SK-N-SH (cell line): ENCODE measurements at regions not wholly inside any gene's neighbourhood (a gene's known extent, or its start where the extent isn't known, plus 50 kb on each side); places are given as distances from the start of the nearest gene placed in this dataset.

Source experiments
- CTCF ChIA-PET: fragments of 300-600, 350-600 bp; formaldehyde crosslinking; extraction: SDS; loops from one replicate; lab custom pipeline; 2021; lab: Yijun Ruan, JAX
- POLR2A ChIA-PET: fragments of 350-600 bp; sonication (Branson Sonifier 250); formaldehyde crosslinking; extraction: SDS; loops from one replicate; lab custom pipeline; 2020; ENCODE audit warnings: antibody characterized with exemption, inconsistent platforms; lab: Yijun Ruan, JAX
- DNase-seq: peaks from one replicate; pipeline ENCODE4 v3.0.0; 2012
- H2AFZ ChIP-seq: fragments of 200-600 bp; sonication (generic); 2 replicates; pipeline ENCODE4 v1.8.1; 2016; ENCODE audit warnings: antibody characterized with exemption, mild to moderate bottlenecking, low read depth
- H3F3A ChIP-seq: fragments of 200-600 bp; sonication (generic); replicated peaks from 2 replicates; pipeline ENCODE3; 2016; ENCODE audit warnings: antibody characterized with exemption, mild to moderate bottlenecking; ENCODE audit not compliant: insufficient read depth
- H3K27ac ChIP-seq, 2 experiments: fragments of 200-500 bp in 1 of 2; fragments of 200-600 bp in 1 of 2; sonication (Bioruptor generic) in 1 of 2; sonication (generic), shearing (Covaris generic) in 1 of 2; 2 replicates each; pipeline versions ENCODE4 v1.5.1 to v1.6.1; 2014 to 2016; ENCODE audit warnings: low read depth in 2 of 2, inconsistent platforms in 1 of 2, low read length in 1 of 2, mild to moderate bottlenecking in 1 of 2, mixed read lengths in 1 of 2
- H3K27me3 ChIP-seq: fragments of 200-600 bp; sonication (generic), shearing (Covaris generic); 2 replicates; pipeline ENCODE4 v1.6.1; 2016; ENCODE audit warnings: mixed run types; ENCODE audit not compliant: insufficient read depth
- H3K36me3 ChIP-seq, 2 experiments: fragments of 200-500 bp in 1 of 2; fragments of 200-600 bp in 1 of 2; sonication (Bioruptor generic) in 1 of 2; sonication (generic) in 1 of 2; replicated peaks in 1 of 2; 2 replicates each; pipeline versions ENCODE3 to v1.5.1; 2014 to 2016; ENCODE audit warnings: low read length in 1 of 2, mild to moderate bottlenecking in 1 of 2; ENCODE audit not compliant: insufficient read depth in 2 of 2, control insufficient read depth in 1 of 2
- H3K4me1 ChIP-seq, 2 experiments: fragments of 200-500 bp in 1 of 2; fragments of 200-600 bp in 1 of 2; sonication (Bioruptor generic) in 1 of 2; sonication (generic), shearing (Covaris generic) in 1 of 2; 2 replicates each; pipeline versions ENCODE4 v1.5.1 to v1.6.1; 2014 to 2016; ENCODE audit warnings: low read depth in 1 of 2, low read length in 1 of 2, mixed run types in 1 of 2; ENCODE audit not compliant: insufficient read depth in 2 of 2, control insufficient read depth in 1 of 2
- H3K4me2 ChIP-seq: fragments of 200-600 bp; sonication (generic), shearing (Covaris generic); 2 replicates; pipeline ENCODE4 v1.6.1; 2017; ENCODE audit warnings: mixed run types
- H3K4me3 ChIP-seq, 2 experiments: fragments of 200-500 bp in 1 of 2; fragments of 200-600 bp in 1 of 2; sonication (Bioruptor generic) in 1 of 2; sonication (generic), shearing (Covaris generic) in 1 of 2; 2 replicates each; pipeline versions ENCODE4 v1.5.1 to v1.8.1; 2014 to 2016; ENCODE audit warnings: low read depth in 2 of 2, inconsistent platforms in 1 of 2, low read length in 1 of 2, mild to moderate bottlenecking in 1 of 2, mixed read lengths in 1 of 2, moderate library complexity in 1 of 2
- H3K79me2 ChIP-seq: fragments of 200-600 bp; sonication (generic); 2 replicates; pipeline ENCODE4 v1.8.1; 2017; ENCODE audit warnings: mild to moderate bottlenecking; ENCODE audit not compliant: insufficient read depth
- H3K9ac ChIP-seq: fragments of 200-600 bp; sonication (generic); 2 replicates; pipeline ENCODE4 v1.6.1; 2017; ENCODE audit warnings: mixed run types
- H3K9me2 ChIP-seq: fragments of 200-600 bp; sonication (generic); 2 replicates; pipeline ENCODE4 v1.6.1; 2017; ENCODE audit warnings: mixed run types
- H3K9me3 ChIP-seq: fragments of 200-600 bp; sonication (generic); 2 replicates; pipeline ENCODE4 v1.6.1; 2017; ENCODE audit warnings: mixed run types, mild to moderate bottlenecking, moderate library complexity
- H4K20me1 ChIP-seq: fragments of 200-600 bp; sonication (generic); 2 replicates; pipeline ENCODE4 v1.6.1; 2017; ENCODE audit warnings: mild to moderate bottlenecking, mixed run types; ENCODE audit not compliant: insufficient read depth
- CHD2 ChIP-seq: fragments of 150-350 bp; IDR thresholded peaks from 2 replicates; pipeline ENCODE4 v1.6.1; 2018; ENCODE audit warnings: low read length; ENCODE audit not compliant: partially characterized antibody
- ELF1 ChIP-seq: IDR thresholded peaks from 2 replicates; pipeline ENCODE4 v1.4.0; 2012
- EZH2phosphoT487 ChIP-seq: fragments of 200-600 bp; sonication (generic); IDR thresholded peaks from 2 replicates; pipeline ENCODE4 v1.6.1; 2017; ENCODE audit warnings: low read depth, mixed run types, mild to moderate bottlenecking, antibody characterized with exemption, moderate library complexity, borderline replicate concordance
- FOSL2 ChIP-seq: IDR thresholded peaks from 2 replicates; pipeline ENCODE4 v1.4.0; 2012; ENCODE audit warnings: low read depth, mild to moderate bottlenecking, moderate library complexity, borderline replicate concordance
- FOXJ3 ChIP-seq: sonication (generic); formaldehyde crosslinking; IDR thresholded peaks from 2 replicates; pipeline ENCODE4 v1.5.1; 2020; ENCODE audit warnings: mild to moderate bottlenecking, missing genetic modification reagents
- FOXM1 ChIP-seq: IDR thresholded peaks from 2 replicates; pipeline ENCODE4 v1.4.0; 2012; ENCODE audit warnings: low read depth, mild to moderate bottlenecking
- IRF3 ChIP-seq: fragments of 150-350 bp; IDR thresholded peaks from 2 replicates; pipeline ENCODE4 v1.6.1; 2016; ENCODE audit warnings: mild to moderate bottlenecking, low read depth, low read length
- MEF2A ChIP-seq: IDR thresholded peaks from 2 replicates; pipeline ENCODE4 v1.4.0; 2012; ENCODE audit warnings: low read depth, borderline replicate concordance
- NFIC ChIP-seq: IDR thresholded peaks from 2 replicates; pipeline ENCODE4 v1.4.0; 2012; ENCODE audit warnings: borderline replicate concordance
- NRF1 ChIP-seq: IDR thresholded peaks from 2 replicates; pipeline ENCODE4 v1.6.1; 2012; ENCODE audit warnings: low read depth, mild to moderate bottlenecking, low read length
- REST ChIP-seq: IDR thresholded peaks from 2 replicates; pipeline ENCODE4 v1.6.1; 2012; ENCODE audit warnings: mild to moderate bottlenecking, low read depth, low read length, moderate library complexity
- RFX5 ChIP-seq: IDR thresholded peaks from 2 replicates; pipeline ENCODE4 v1.6.1; 2012; ENCODE audit warnings: mild to moderate bottlenecking, improper control_type of control experiment, low read length
- RXRA ChIP-seq: IDR thresholded peaks from 2 replicates; pipeline ENCODE4 v1.4.0; 2012; ENCODE audit warnings: low read depth, mild to moderate bottlenecking, borderline replicate concordance
- TAF1 ChIP-seq: IDR thresholded peaks from 2 replicates; pipeline ENCODE4 v1.6.1; 2012; ENCODE audit warnings: low read depth, mild to moderate bottlenecking, low read length, moderate library complexity, borderline replicate concordance
- TEAD4 ChIP-seq: IDR thresholded peaks from 2 replicates; pipeline ENCODE4 v1.4.0; 2012; ENCODE audit warnings: mild to moderate bottlenecking, borderline replicate concordance; ENCODE audit not compliant: insufficient read depth
- USF1 ChIP-seq: IDR thresholded peaks from 2 replicates; pipeline ENCODE4 v1.4.0; 2012; ENCODE audit warnings: low read depth, borderline replicate concordance
- USF2 ChIP-seq: fragments of 150-350 bp; IDR thresholded peaks from 2 replicates; pipeline ENCODE4 v1.6.1; 2017; ENCODE audit warnings: antibody characterized with exemption, low read length, low read depth, borderline replicate concordance
- YY1 ChIP-seq: IDR thresholded peaks from 2 replicates; pipeline ENCODE4 v1.4.0; 2012; ENCODE audit warnings: low read depth, mild to moderate bottlenecking
- WGBS: methylation state at CpG from one replicate; pipeline ENCODE4 v1.1.6; 2017; ENCODE audit warnings: low lambda C conversion rate; 5-methylcytosine and 5-hydroxymethylcytosine counted together

GRCh38 chr3:86661817-86662216, 329.1 kb downstream of the VGLL3 start:
- CTCF ChIA-PET = no interaction called here

GRCh38 chr3:86658876-86659275, 332.1 kb downstream of the VGLL3 start:
- H3F3A ChIP-seq = no peaks in the 10 kb centered on the region
- no peaks in the 10 kb centered on the region for H3K27me3 ChIP-seq
- WGBS = 4% methylated on average over 1 of the region's 1 CpG
- no peaks in the 10 kb centered on the region for H3K36me3 ChIP-seq
- H3K27ac ChIP-seq = no peak overlapping the region
- H3K4me2 ChIP-seq = no peak overlapping the region
- no peak for DNase-seq
- no peaks in the 10 kb centered on the region for H3K9me2 ChIP-seq
- POLR2A ChIA-PET = no interaction called here
- H3K9me3 ChIP-seq = no peaks in the 10 kb centered on the region
- H3K9ac ChIP-seq = no peak overlapping the region
- H3K4me1 ChIP-seq = no peaks in the 10 kb centered on the region
- CTCF ChIA-PET = no interaction called here
- H4K20me1 ChIP-seq = no peaks in the 10 kb centered on the region
- no peak overlapping the region for H2AFZ ChIP-seq
- H3K79me2 ChIP-seq = no peaks in the 10 kb centered on the region
- H3K4me3 ChIP-seq = no peak overlapping the region
- TF ChIP-seq NRF1 = no peak
- no peak for TF ChIP-seq YY1
- no peak for TF ChIP-seq TAF1
- TF ChIP-seq FOSL2 = no peak
- TF ChIP-seq MEF2A = no peak
- no peak for TF ChIP-seq RXRA
- TF ChIP-seq RFX5 = no peak
- TF ChIP-seq NFIC = no peak
- TF ChIP-seq IRF3 = no peak
- no peak for TF ChIP-seq REST
- TF ChIP-seq CHD2 = no peak
- no peak for TF ChIP-seq USF2
- no peak for TF ChIP-seq FOXM1
- no peak for TF ChIP-seq FOXJ3 (CRISPR knock-in tag)
- no peak for TF ChIP-seq EZH2phosphoT487
- no peak for TF ChIP-seq USF1
- TF ChIP-seq TEAD4 = no peak
- no peak for TF ChIP-seq ELF1

More at GRCh38 chr3:86661817-86662216, 329.1 kb downstream of the VGLL3 start:
- H3K79me2 ChIP-seq = no peaks in the 10 kb centered on the region
- H2AFZ ChIP-seq = no peak overlapping the region
- TF ChIP-seq MEF2A = no peak
- no peak for TF ChIP-seq FOSL2
- TF ChIP-seq USF2 = no peak
- TF ChIP-seq RFX5 = no peak
- TF ChIP-seq FOXJ3 (CRISPR knock-in tag) = no peak
- TF ChIP-seq NFIC = no peak
- no peaks in the 10 kb centered on the region for H3K27me3 ChIP-seq
- H3K4me2 ChIP-seq = no peak overlapping the region
- no peaks in the 10 kb centered on the region for H4K20me1 ChIP-seq
- no peaks in the 10 kb centered on the region for H3K9me3 ChIP-seq
- H3K4me1 ChIP-seq = no peaks in the 10 kb centered on the region
- no peaks in the 10 kb centered on the region for H3K36me3 ChIP-seq
- H3K9me2 ChIP-seq = no peaks in the 10 kb centered on the region
- H3K27ac ChIP-seq = no peak overlapping the region
- 4% methylated on average over 2 of the region's 2 CpGs for WGBS
- DNase-seq = no peak
- H3K4me3 ChIP-seq = no peak overlapping the region
- H3F3A ChIP-seq = no peaks in the 10 kb centered on the region
- no peak overlapping the region for H3K9ac ChIP-seq
- POLR2A ChIA-PET = no interaction called here
